ENCODE measurements at regions not wholly inside any gene's neighbourhood (a gene's known extent, or its start where the extent isn't known, plus 50 kb on each side); places are given as distances from the start of the nearest gene placed in this dataset.

- no peak for TF ChIP-seq ZNF274 (IDR thresholded peaks at IDR 0.05; ENCODE audit: low read depth, low read length)
- TF ChIP-seq, protein P1, sequence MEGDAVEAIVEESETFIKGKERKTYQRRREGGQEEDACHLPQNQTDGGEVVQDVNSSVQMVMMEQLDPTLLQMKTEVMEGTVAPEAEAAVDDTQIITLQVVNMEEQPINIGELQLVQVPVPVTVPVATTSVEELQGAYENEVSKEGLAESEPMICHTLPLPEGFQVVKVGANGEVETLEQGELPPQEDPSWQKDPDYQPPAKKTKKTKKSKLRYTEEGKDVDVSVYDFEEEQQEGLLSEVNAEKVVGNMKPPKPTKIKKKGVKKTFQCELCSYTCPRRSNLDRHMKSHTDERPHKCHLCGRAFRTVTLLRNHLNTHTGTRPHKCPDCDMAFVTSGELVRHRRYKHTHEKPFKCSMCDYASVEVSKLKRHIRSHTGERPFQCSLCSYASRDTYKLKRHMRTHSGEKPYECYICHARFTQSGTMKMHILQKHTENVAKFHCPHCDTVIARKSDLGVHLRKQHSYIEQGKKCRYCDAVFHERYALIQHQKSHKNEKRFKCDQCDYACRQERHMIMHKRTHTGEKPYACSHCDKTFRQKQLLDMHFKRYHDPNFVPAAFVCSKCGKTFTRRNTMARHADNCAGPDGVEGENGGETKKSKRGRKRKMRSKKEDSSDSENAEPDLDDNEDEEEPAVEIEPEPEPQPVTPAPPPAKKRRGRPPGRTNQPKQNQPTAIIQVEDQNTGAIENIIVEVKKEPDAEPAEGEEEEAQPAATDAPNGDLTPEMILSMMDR (IDR thresholded peaks at IDR 0.05 in 2 of 3, conservative IDR thresholded peaks at IDR 0.05 in 1 of 3; ENCODE audit: borderline replicate concordance in 1 of 3, insufficient read depth in 1 of 3, low read depth in 2 of 3, low read length in 2 of 3), result no peak
- TF ChIP-seq EZH2phosphoT487 (IDR thresholded peaks at IDR 0.05; ENCODE audit: borderline replicate concordance), result no peak
Measured at GRCh38 chr14:101397206-101397605, 164.1 kb upstream of the DIO3 start.
